RWPE2 (cell line): ENCODE measurements at regions not wholly inside any gene's neighbourhood (a gene's known extent, or its start where the extent isn't known, plus 50 kb on each side); places are given as distances from the start of the nearest gene placed in this dataset.

Source experiments
- ATAC-seq: fragments of 200-7000 bp; cut with Tn5 transposase; 3 replicates; pipeline ENCODE4 v1.9.1; 2021; ENCODE audit warnings: low read depth
- DNase-seq: peaks from one replicate; pipeline ENCODE4 v3.0.0-alpha.2; 2020; ENCODE audit warnings: low spot score
- H3K27ac ChIP-seq: fragments of 450-650 bp; 2 replicates; pipeline ENCODE4 v1.5.1; 2017; ENCODE audit warnings: mild to moderate bottlenecking; ENCODE audit not compliant: poor library complexity, severe bottlenecking
- H3K27me3 ChIP-seq: fragments of 250-450 bp; sonication (Bioruptor Pico); 2 replicates; pipeline ENCODE4 v1.5.1; 2021; ENCODE audit warnings: mild to moderate bottlenecking, moderate library complexity; ENCODE audit not compliant: insufficient read depth, poor library complexity, severe bottlenecking
- H3K36me3 ChIP-seq: fragments of 250-450 bp; sonication (Bioruptor Pico); 2 replicates; pipeline ENCODE4 v1.5.1; 2020; ENCODE audit warnings: low read depth, mild to moderate bottlenecking, moderate library complexity
- H3K4me1 ChIP-seq: fragments of 250-450 bp; sonication (Bioruptor Pico); 2 replicates; pipeline ENCODE4 v1.5.1; 2021; ENCODE audit warnings: mild to moderate bottlenecking, moderate library complexity; ENCODE audit not compliant: insufficient read depth, poor library complexity, severe bottlenecking
- H3K4me3 ChIP-seq: fragments of 250-450 bp; sonication (Bioruptor Pico); 2 replicates; pipeline ENCODE4 v1.5.1; 2021; ENCODE audit warnings: mild to moderate bottlenecking, moderate library complexity; ENCODE audit not compliant: severe bottlenecking
- H3K9me3 ChIP-seq: fragments of 250-450 bp; sonication (Bioruptor Pico); 2 replicates; pipeline ENCODE4 v1.5.1; 2021; ENCODE audit warnings: mild to moderate bottlenecking, moderate library complexity; ENCODE audit not compliant: severe bottlenecking
- CTCF ChIP-seq: fragments of 450-650 bp; IDR thresholded peaks from one replicate; pipeline ENCODE4 v1.5.1; 2017; ENCODE audit warnings: mild to moderate bottlenecking, moderate library complexity; ENCODE audit not compliant: poor library complexity, severe bottlenecking

GRCh38 chr9:1766042-1766441 lies 249.1 kb upstream of the SMARCA2 start:
- DNase-seq (no peak), ATAC-seq (no peak)
- Histone ChIP-seq H3K9me3 (no peaks in the 10 kb centered on the region), H3K27ac (no peak overlapping the region), H3K27me3 (no peaks in the 10 kb centered on the region), H3K36me3 (no peaks in the 10 kb centered on the region), H3K4me3 (no peak overlapping the region), H3K4me1 (no peaks in the 10 kb centered on the region)
- TF ChIP-seq CTCF = no peak

- TF ChIP-seq CTCF = no peak
- Histone ChIP-seq H3K27ac (no peak overlapping the region), H3K4me3 (no peak overlapping the region), H3K27me3 (no peaks in the 10 kb centered on the region), H3K9me3 (no peaks in the 10 kb centered on the region), H3K4me1 (no peaks in the 10 kb centered on the region), H3K36me3 (no peaks in the 10 kb centered on the region)
- no peak for ATAC-seq
- DNase-seq = no peak
Measured at GRCh38 chr9:1768561-1768960, 246.6 kb upstream of the SMARCA2 start.

- H3K27me3 ChIP-seq = no peaks in the 10 kb centered on the region
- H3K4me3 ChIP-seq = no peak overlapping the region
- no peaks in the 10 kb centered on the region for H3K4me1 ChIP-seq
- ATAC-seq = no peak
- H3K27ac ChIP-seq = no peak overlapping the region
- H3K36me3 ChIP-seq = no peaks in the 10 kb centered on the region
- TF ChIP-seq CTCF = no peak
- no peaks in the 10 kb centered on the region for H3K9me3 ChIP-seq
- DNase-seq = no peak
Measured at GRCh38 chr9:1771094-1771789, 243.9 kb upstream of the SMARCA2 start.

- no peak for TF ChIP-seq CTCF
- no peaks in the 10 kb centered on the region for H3K36me3 ChIP-seq
- DNase-seq (no peak), ATAC-seq (no peak)
- H3K27me3 ChIP-seq = no peaks in the 10 kb centered on the region
- no peak overlapping the region for H3K4me3 ChIP-seq
- no peak overlapping the region for H3K27ac ChIP-seq
- no peaks in the 10 kb centered on the region for H3K9me3 ChIP-seq
- no peaks in the 10 kb centered on the region for H3K4me1 ChIP-seq
Measured at GRCh38 chr9:1775230-1775629, 239.9 kb upstream of the SMARCA2 start.

- Histone ChIP-seq H3K9me3 (no peaks in the 10 kb centered on the region), H3K27ac (no peak overlapping the region), H3K4me3 (no peak overlapping the region), H3K4me1 (no peaks in the 10 kb centered on the region), H3K36me3 (no peaks in the 10 kb centered on the region), H3K27me3 (no peaks in the 10 kb centered on the region)
- TF ChIP-seq CTCF = no peak
- DNase-seq (no peak), ATAC-seq (no peak)
Measured at GRCh38 chr9:1776668-1777067, 238.5 kb upstream of the SMARCA2 start.
